Hepatocyte (in vitro differentiated cells): ENCODE measurements at regions not wholly inside any gene's neighbourhood (a gene's known extent, or its start where the extent isn't known, plus 50 kb on each side); places are given as distances from the start of the nearest gene placed in this dataset.
A peak's percentile ranks its signal among the peaks of the same experiment; 100 is the strongest.

ENCODE experiments used
- DNase-seq: peaks from one replicate; pipeline ENCODE4 v3.0.0-alpha.2; 2016; ENCODE audit warnings: low spot score
- H2AFZ ChIP-seq: fragments of 200-600 bp; sonication (generic); 2 replicates; pipeline ENCODE4 v1.6.0; 2016; ENCODE audit warnings: antibody characterized with exemption, mild to moderate bottlenecking
- H3K27ac ChIP-seq: fragments of 200-600 bp; sonication (generic); 2 replicates; pipeline ENCODE4 v1.5.1; 2016; ENCODE audit warnings: mild to moderate bottlenecking
- H3K27me3 ChIP-seq: fragments of 200-600 bp; sonication (generic); 2 replicates; pipeline ENCODE4 v1.6.1; 2016
- H3K36me3 ChIP-seq: fragments of 200-600 bp; sonication (generic); replicated peaks from 2 replicates; pipeline ENCODE4 v1.5.1; 2016; ENCODE audit warnings: low read depth; ENCODE audit not compliant: insufficient read depth
- H3K4me1 ChIP-seq: fragments of 200-600 bp; sonication (generic); 2 replicates; pipeline ENCODE4 v1.5.1; 2016; ENCODE audit warnings: mild to moderate bottlenecking, moderate library complexity; ENCODE audit not compliant: insufficient read depth
- H3K4me2 ChIP-seq: fragments of 200-600 bp; sonication (generic); 2 replicates; pipeline ENCODE4 v1.6.0; 2016
- H3K4me3 ChIP-seq: fragments of 200-600 bp; sonication (generic); 2 replicates; pipeline ENCODE4 v1.5.1; 2016; ENCODE audit warnings: mild to moderate bottlenecking
- H3K79me2 ChIP-seq: fragments of 200-600 bp; sonication (generic); 2 replicates; pipeline ENCODE4 v1.6.0; 2017; ENCODE audit warnings: mild to moderate bottlenecking
- H3K9me2 ChIP-seq: fragments of 200-600 bp; sonication (generic); replicated peaks from 2 replicates; pipeline ENCODE4 v1.6.0; 2017; ENCODE audit warnings: mild to moderate bottlenecking; ENCODE audit not compliant: insufficient read depth
- H3K9me3 ChIP-seq: fragments of 200-600 bp; sonication (generic); 2 replicates; pipeline ENCODE4 v1.5.1; 2016; ENCODE audit warnings: low read depth, mild to moderate bottlenecking
- H4K20me1 ChIP-seq: fragments of 200-600 bp; sonication (generic); 2 replicates; pipeline ENCODE4 v1.6.0; 2016; ENCODE audit warnings: mild to moderate bottlenecking; ENCODE audit not compliant: insufficient read depth, poor library complexity, severe bottlenecking
- EZH2 ChIP-seq: fragments of 200-600 bp; sonication (generic); IDR thresholded peaks from 2 replicates; pipeline ENCODE4 v1.6.1; 2016; ENCODE audit warnings: antibody characterized with exemption, mild to moderate bottlenecking, borderline replicate concordance
- EZH2phosphoT487 ChIP-seq: fragments of 200-600 bp; sonication (generic); IDR thresholded peaks from one replicate; pipeline ENCODE4 v1.6.1; 2018; ENCODE audit warnings: antibody characterized with exemption, mild to moderate bottlenecking, low read depth, moderate library complexity; ENCODE audit not compliant: unreplicated experiment, severe bottlenecking
- WGBS: methylation state at CpG from one replicate; pipeline ENCODE4 v1.1.6; 2016; ENCODE audit warnings: low lambda C conversion rate; ENCODE audit errors: missing lambda C conversion rate; 5-methylcytosine and 5-hydroxymethylcytosine counted together
- TF ChIP-seq, protein P1 (sequence below): fragments of 200-600 bp; sonication (generic); IDR thresholded peaks from 2 replicates; pipeline ENCODE4 v1.5.1; 2016; ENCODE audit warnings: antibody characterized with exemption, mild to moderate bottlenecking; ENCODE audit not compliant: poor library complexity

DNA sequence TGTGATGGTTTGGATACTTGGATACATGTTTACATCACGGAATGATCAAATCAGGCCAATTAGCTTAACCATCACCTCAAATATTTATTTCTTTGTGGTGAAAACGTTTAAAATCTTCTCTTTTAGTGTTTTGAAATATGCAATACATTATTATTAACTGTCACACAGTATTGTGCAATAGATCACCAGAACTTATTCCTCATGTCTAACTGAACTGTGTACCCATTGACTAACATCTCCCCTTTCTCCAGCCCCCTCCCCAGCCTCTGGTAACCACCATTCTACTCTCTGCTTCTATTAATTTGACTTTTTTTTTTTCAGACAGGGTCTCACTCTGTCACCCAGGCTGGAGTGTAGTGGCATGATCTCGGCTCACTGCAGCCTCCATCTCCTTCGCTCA, 471.9 kb downstream of the BCOR start:
- H3K27me3 ChIP-seq = no peaks in the 10 kb centered on the region
- no peak for DNase-seq
- TF ChIP-seq, protein P1, sequence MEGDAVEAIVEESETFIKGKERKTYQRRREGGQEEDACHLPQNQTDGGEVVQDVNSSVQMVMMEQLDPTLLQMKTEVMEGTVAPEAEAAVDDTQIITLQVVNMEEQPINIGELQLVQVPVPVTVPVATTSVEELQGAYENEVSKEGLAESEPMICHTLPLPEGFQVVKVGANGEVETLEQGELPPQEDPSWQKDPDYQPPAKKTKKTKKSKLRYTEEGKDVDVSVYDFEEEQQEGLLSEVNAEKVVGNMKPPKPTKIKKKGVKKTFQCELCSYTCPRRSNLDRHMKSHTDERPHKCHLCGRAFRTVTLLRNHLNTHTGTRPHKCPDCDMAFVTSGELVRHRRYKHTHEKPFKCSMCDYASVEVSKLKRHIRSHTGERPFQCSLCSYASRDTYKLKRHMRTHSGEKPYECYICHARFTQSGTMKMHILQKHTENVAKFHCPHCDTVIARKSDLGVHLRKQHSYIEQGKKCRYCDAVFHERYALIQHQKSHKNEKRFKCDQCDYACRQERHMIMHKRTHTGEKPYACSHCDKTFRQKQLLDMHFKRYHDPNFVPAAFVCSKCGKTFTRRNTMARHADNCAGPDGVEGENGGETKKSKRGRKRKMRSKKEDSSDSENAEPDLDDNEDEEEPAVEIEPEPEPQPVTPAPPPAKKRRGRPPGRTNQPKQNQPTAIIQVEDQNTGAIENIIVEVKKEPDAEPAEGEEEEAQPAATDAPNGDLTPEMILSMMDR = no peak
- TF ChIP-seq EZH2 (no peak), EZH2phosphoT487 (no peak)
- no peaks in the 10 kb centered on the region for H3K36me3 ChIP-seq
- H3K4me2 ChIP-seq = no peak overlapping the region
- 80% methylated on average over 4 of the region's 4 CpGs for WGBS
- H3K9me3 ChIP-seq = no peaks in the 10 kb centered on the region
- no peak overlapping the region for H3K4me3 ChIP-seq
- H3K4me1 ChIP-seq = no peaks in the 10 kb centered on the region
- H3K79me2 ChIP-seq = no peaks in the 10 kb centered on the region
- H4K20me1 ChIP-seq = no peaks in the 10 kb centered on the region
- H2AFZ ChIP-seq = no peak overlapping the region
- no peaks in the 10 kb centered on the region for H3K9me2 ChIP-seq
- no peak overlapping the region for H3K27ac ChIP-seq

DNA sequence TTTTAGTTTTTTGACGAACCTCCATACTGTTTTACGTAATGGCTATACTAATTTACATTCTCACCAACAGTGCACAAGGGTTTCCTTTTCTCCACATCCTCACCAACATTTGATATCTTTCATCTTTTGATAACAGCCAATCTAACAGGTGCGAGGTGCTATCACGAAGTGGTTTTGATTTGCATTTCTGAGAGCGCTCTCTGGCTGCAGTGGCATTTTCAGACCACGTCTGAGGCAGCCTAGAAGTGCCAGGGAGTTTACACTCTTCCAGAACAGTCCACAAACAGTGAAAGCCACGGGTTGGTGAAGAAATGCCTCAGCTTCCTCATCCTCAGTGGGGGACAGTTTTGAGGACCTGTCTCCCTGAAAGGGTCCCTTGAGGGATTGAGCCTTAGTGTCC, 471.0 kb downstream of the BCOR start:
- Histone ChIP-seq H3K79me2 (no peaks in the 10 kb centered on the region), H3K4me1 (no peaks in the 10 kb centered on the region), H3K9me3 (no peaks in the 10 kb centered on the region), H4K20me1 (no peaks in the 10 kb centered on the region), H3K36me3 (no peaks in the 10 kb centered on the region), H3K27ac (no peak overlapping the region), H3K27me3 (no peaks in the 10 kb centered on the region), H2AFZ (no peak overlapping the region), H3K4me2 (no peak overlapping the region), H3K4me3 (no peak overlapping the region), H3K9me2 (no peaks in the 10 kb centered on the region)
- no peak for DNase-seq
- 80% methylated on average over 7 of the region's 7 CpGs for WGBS
- TF ChIP-seq, protein P1 = no peak
- no peak for TF ChIP-seq EZH2
- no peak for TF ChIP-seq EZH2phosphoT487

DNA sequence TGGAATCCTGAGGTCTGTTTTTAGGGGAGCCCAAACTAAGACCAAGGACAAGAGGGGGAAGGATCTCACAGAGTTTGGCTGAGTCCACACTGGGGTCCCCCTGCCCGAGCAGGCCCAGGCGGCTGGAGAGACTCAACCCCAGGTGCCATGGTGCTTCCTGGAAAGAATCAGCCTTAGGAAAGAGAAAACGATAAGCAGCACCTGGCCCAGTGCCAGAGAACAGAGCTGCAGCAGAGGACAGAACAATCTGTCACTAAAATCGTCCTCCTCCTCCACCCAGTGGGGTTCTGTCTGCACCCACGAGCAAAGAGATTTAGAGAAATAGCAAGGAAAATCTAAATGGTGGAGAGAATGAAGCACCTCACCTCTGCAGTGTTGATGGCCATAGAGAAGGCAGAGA, 470.5 kb downstream of the BCOR start:
- TF ChIP-seq, protein P1 = no peak
- TF ChIP-seq EZH2phosphoT487 (no peak), EZH2 (no peak)

DNA sequence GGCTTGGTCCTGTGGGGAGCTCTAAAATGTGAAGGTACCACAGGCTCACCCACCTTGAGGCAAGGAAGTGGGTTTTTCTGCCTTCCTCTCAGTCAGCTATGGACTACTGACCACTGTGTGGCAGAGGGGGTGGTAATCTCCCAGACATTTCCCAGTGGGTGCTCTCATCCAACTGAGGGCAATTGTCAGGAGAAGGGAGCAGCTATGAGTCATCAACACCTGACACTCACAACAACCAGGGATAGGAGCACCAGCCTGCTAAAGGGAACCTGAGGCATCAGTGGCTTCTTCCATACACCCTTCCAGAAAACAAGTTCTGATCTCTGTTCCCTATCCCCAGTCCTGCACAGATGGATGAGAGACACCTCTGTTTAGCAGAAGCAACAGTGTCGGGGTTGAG, 468.8 kb downstream of the BCOR start:
- no peak overlapping the region for H3K27ac ChIP-seq
- H3K9me3 ChIP-seq = no peaks in the 10 kb centered on the region
- H2AFZ ChIP-seq = no peak overlapping the region
- WGBS = 90% methylated on average over 1 of the region's 1 CpG
- H3K79me2 ChIP-seq = no peaks in the 10 kb centered on the region
- H3K4me3 ChIP-seq = no peak overlapping the region
- H3K4me1 ChIP-seq = no peaks in the 10 kb centered on the region
- no peaks in the 10 kb centered on the region for H3K9me2 ChIP-seq
- DNase-seq = peak; percentile 30
- H3K27me3 ChIP-seq = no peaks in the 10 kb centered on the region
- H4K20me1 ChIP-seq = no peaks in the 10 kb centered on the region
- H3K36me3 ChIP-seq = no peaks in the 10 kb centered on the region
- TF ChIP-seq EZH2 = no peak
- TF ChIP-seq, protein P1 = no peak
- no peak for TF ChIP-seq EZH2phosphoT487
- H3K4me2 ChIP-seq = no peak overlapping the region

More for the DNA sequence above, 470.5 kb downstream of the BCOR start:
- H3K36me3 ChIP-seq = no peaks in the 10 kb centered on the region
- H3K4me3 ChIP-seq = no peak overlapping the region
- WGBS = 66% methylated on average over 5 of the region's 5 CpGs
- no peaks in the 10 kb centered on the region for H3K79me2 ChIP-seq
- no peaks in the 10 kb centered on the region for H3K4me1 ChIP-seq
- H3K9me2 ChIP-seq = no peaks in the 10 kb centered on the region
- no peak overlapping the region for H3K27ac ChIP-seq
- H3K27me3 ChIP-seq = no peaks in the 10 kb centered on the region
- no peak for DNase-seq
- H2AFZ ChIP-seq = no peak overlapping the region
- H4K20me1 ChIP-seq = no peaks in the 10 kb centered on the region
- no peaks in the 10 kb centered on the region for H3K9me3 ChIP-seq
- H3K4me2 ChIP-seq = no peak overlapping the region
